H1 (cell line): ENCODE measurements at regions not wholly inside any gene's neighbourhood (a gene's known extent, or its start where the extent isn't known, plus 50 kb on each side); places are given as distances from the start of the nearest gene placed in this dataset.

Source experiments
- CTCF ChIA-PET: fragments of 300-600 bp; sonication (Branson Sonifier 250); formaldehyde crosslinking; loops from one replicate; lab custom pipeline; 2021; ENCODE audit not compliant: partially characterized antibody; lab: Charles Lee
- POLR2A ChIA-PET: fragments of 300-600 bp; sonication (Branson Sonifier 250); formaldehyde crosslinking; loops from one replicate; lab custom pipeline; 2021; ENCODE audit warnings: inconsistent platforms; ENCODE audit not compliant: partially characterized antibody; lab: Charles Lee
- DNase-seq, 2 experiments: peaks; one replicate each; pipeline versions ENCODE4 v3.0.0 to v3.0.0-alpha.2; 2010 to 2022; ENCODE audit warnings: low spot score in 2 of 2, low read depth in 1 of 2, mixed read lengths in 1 of 2
- FAIRE-seq: peaks from 2 replicates; lab custom pipeline; 2011; peaks lifted over from hg19 to GRCh38; lab: Jason Lieb, UNC
- H2AFZ ChIP-seq: 2 replicates; pipeline ENCODE4 v1.8.1; 2012; ENCODE audit warnings: low read length, inconsistent platforms
- H2AK5ac ChIP-seq: 2 replicates; pipeline ENCODE4 v1.6.1; 2013; ENCODE audit warnings: low read depth, low read length
- H2BK120ac ChIP-seq: replicated peaks from 2 replicates; pipeline ENCODE3; 2013; ENCODE audit warnings: low read depth, low read length, inconsistent platforms
- H2BK12ac ChIP-seq: 2 replicates; pipeline ENCODE4 v1.6.1; 2013; ENCODE audit warnings: low read depth, low read length
- H2BK15ac ChIP-seq: 2 replicates; pipeline ENCODE4 v1.6.1; 2013; ENCODE audit warnings: low read length
- H2BK20ac ChIP-seq: 2 replicates; pipeline ENCODE4 v1.6.1; 2013; ENCODE audit warnings: low read length
- H2BK5ac ChIP-seq: 2 replicates; pipeline ENCODE4 v1.6.1; 2013; ENCODE audit warnings: low read depth, low read length
- H3K14ac ChIP-seq: 2 replicates; pipeline ENCODE4 v1.6.1; 2013; ENCODE audit warnings: inconsistent platforms; ENCODE audit not compliant: insufficient read length
- H3K18ac ChIP-seq: 2 replicates; pipeline ENCODE4 v1.6.1; 2013; ENCODE audit warnings: low read length; ENCODE audit errors: extremely low read depth
- H3K23ac ChIP-seq: 2 replicates; pipeline ENCODE4 v1.6.1; 2013; ENCODE audit warnings: inconsistent platforms; ENCODE audit not compliant: insufficient read length
- H3K23me2 ChIP-seq: 2 replicates; pipeline ENCODE4 v1.6.1; 2013; ENCODE audit warnings: low read depth, low read length
- H3K27ac ChIP-seq: 2 replicates; pipeline ENCODE4 v1.6.1; 2011; ENCODE audit warnings: low read depth, low read length, inconsistent platforms
- H3K27me3 ChIP-seq, 4 experiments: replicated peaks in 1 of 4; 1 replicate in 1 of 4; 2 replicates in 3 of 4; pipeline versions ENCODE4 v1.6.1 to v1.8.1; 2011 to 2013; ENCODE audit warnings: low read length in 3 of 4, mild to moderate bottlenecking in 3 of 4, inconsistent platforms in 2 of 4, mixed read lengths in 2 of 4, moderate library complexity in 1 of 4; ENCODE audit not compliant: control insufficient read depth in 3 of 4, insufficient read depth in 3 of 4; ENCODE audit errors: extremely low read depth in 1 of 4
- H3K36me3 ChIP-seq, 4 experiments: 2 replicates each; pipeline versions ENCODE4 v1.6.1 to v1.8.1; 2011 to 2013; ENCODE audit warnings: mild to moderate bottlenecking in 4 of 4, low read length in 3 of 4, moderate library complexity in 2 of 4, control low read depth in 1 of 4, inconsistent platforms in 1 of 4; ENCODE audit not compliant: insufficient read depth in 4 of 4, control insufficient read depth in 2 of 4
- H3K4ac ChIP-seq: replicated peaks from 2 replicates; pipeline ENCODE3; 2013; ENCODE audit warnings: low read length, low read depth, mixed read lengths, inconsistent platforms; ENCODE audit not compliant: insufficient read length
- H3K4me1 ChIP-seq, 4 experiments: replicated peaks in 1 of 4; 1 replicate in 1 of 4; 2 replicates in 3 of 4; pipeline versions ENCODE4 v1.6.1 to v1.8.1; 2011 to 2013; ENCODE audit warnings: low read length in 3 of 4, inconsistent platforms in 2 of 4, mixed read lengths in 1 of 4; ENCODE audit not compliant: insufficient read depth in 4 of 4, control insufficient read depth in 3 of 4
- H3K4me2 ChIP-seq, 2 experiments: 2 replicates each; pipeline versions ENCODE4 v1.6.1 to v1.8.1; 2011 to 2013; ENCODE audit warnings: low read depth in 2 of 2, low read length in 2 of 2, control low read depth in 1 of 2, inconsistent platforms in 1 of 2, mild to moderate bottlenecking in 1 of 2; ENCODE audit not compliant: insufficient read depth in 1 of 2
- H3K4me3 ChIP-seq, 4 experiments: fragments of 200-600, 300-600 bp in 1 of 4; sonication (generic), shearing (Covaris generic), sonication (Bioruptor Twin) in 1 of 4; 2 replicates each; pipeline versions ENCODE4 v1.5.1 to v1.8.1; 2011 to 2016; ENCODE audit warnings: low read length in 4 of 4, low read depth in 3 of 4, control low read depth in 2 of 4, inconsistent platforms in 2 of 4, mild to moderate bottlenecking in 2 of 4, mixed read lengths in 1 of 4, moderate library complexity in 1 of 4; ENCODE audit not compliant: insufficient read depth in 2 of 4; ENCODE audit errors: extremely low read depth in 1 of 4
- H3K56ac ChIP-seq: replicated peaks from 2 replicates; pipeline ENCODE3; 2013; ENCODE audit warnings: low read depth, mild to moderate bottlenecking, mixed read lengths, low read length, inconsistent platforms; ENCODE audit not compliant: insufficient read length
- H3K79me1 ChIP-seq: 2 replicates; pipeline ENCODE4 v1.6.1; 2013; ENCODE audit warnings: low read depth, low read length, control low read depth
- H3K79me2 ChIP-seq, 2 experiments: 2 replicates each; pipeline versions ENCODE4 v1.6.1 to v1.8.1; 2012 to 2013; ENCODE audit warnings: low read length in 2 of 2, mild to moderate bottlenecking in 2 of 2, inconsistent platforms in 1 of 2; ENCODE audit not compliant: insufficient read depth in 2 of 2, control insufficient read depth in 1 of 2
- H3K9ac ChIP-seq, 4 experiments: replicated peaks in 1 of 4; 1 replicate in 1 of 4; 2 replicates in 3 of 4; pipeline versions ENCODE4 v1.6.1 to v1.8.1; 2011 to 2013; ENCODE audit warnings: low read depth in 3 of 4, low read length in 3 of 4, control low read depth in 2 of 4, mild to moderate bottlenecking in 2 of 4, moderate library complexity in 2 of 4, inconsistent platforms in 1 of 4; ENCODE audit errors: extremely low read depth in 1 of 4
- H3K9me3 ChIP-seq, 2 experiments: 2 replicates each; pipeline versions ENCODE4 v1.6.1 to v1.8.1; 2012 to 2013; ENCODE audit warnings: mild to moderate bottlenecking in 2 of 2, moderate library complexity in 2 of 2, control low read depth in 1 of 2, inconsistent platforms in 1 of 2, low read depth in 1 of 2, low read length in 1 of 2, mixed read lengths in 1 of 2; ENCODE audit not compliant: insufficient read depth in 2 of 2
- H4K20me1 ChIP-seq, 2 experiments: replicated peaks in 1 of 2; 2 replicates each; pipeline versions ENCODE3 to v1.8.1; 2011 to 2013; ENCODE audit warnings: inconsistent platforms in 2 of 2, low read length in 2 of 2, mild to moderate bottlenecking in 1 of 2; ENCODE audit not compliant: insufficient read depth in 2 of 2, control insufficient read depth in 1 of 2
- H4K5ac ChIP-seq: 2 replicates; pipeline ENCODE4 v1.6.1; 2013; ENCODE audit warnings: low read length, low read depth, mixed read lengths, inconsistent platforms; ENCODE audit not compliant: insufficient read length
- H4K8ac ChIP-seq: 2 replicates; pipeline ENCODE4 v1.8.0; 2013; ENCODE audit warnings: mild to moderate bottlenecking, moderate library complexity, low read length, inconsistent platforms; ENCODE audit not compliant: insufficient read depth; ENCODE audit errors: extremely low read depth
- H4K91ac ChIP-seq: replicated peaks from 2 replicates; pipeline ENCODE3; 2013; ENCODE audit warnings: low read length, mixed read lengths, inconsistent platforms; ENCODE audit not compliant: insufficient read length
- ASH2L ChIP-seq: fragments of 200-600, 300-600 bp; sonication (generic); IDR thresholded peaks from one replicate; pipeline ENCODE4 v1.7.1; 2017; ENCODE audit warnings: low read length
- CBX5 ChIP-seq: fragments of 300-800, 300-1000 bp; sonication (generic); IDR thresholded peaks from 2 replicates; pipeline ENCODE4 v1.7.1; 2016; ENCODE audit warnings: antibody characterized with exemption, low read length, low read depth
- CBX8 ChIP-seq: fragments of 300-800, 300-1000 bp; sonication (generic); IDR thresholded peaks from 2 replicates; pipeline ENCODE4 v1.7.1; 2016; ENCODE audit warnings: low read depth, low read length, borderline replicate concordance
- CTBP2 ChIP-seq: IDR thresholded peaks from 2 replicates; pipeline ENCODE4 v1.7.0; 2011; ENCODE audit warnings: borderline replicate concordance, mild to moderate bottlenecking, moderate library complexity, mixed read lengths, low read length; ENCODE audit not compliant: insufficient read depth, insufficient read length
- GABPA ChIP-seq: IDR thresholded peaks from 2 replicates; pipeline ENCODE4 v1.6.1; 2011; ENCODE audit warnings: mild to moderate bottlenecking, low read length, moderate library complexity, borderline replicate concordance; ENCODE audit not compliant: insufficient read depth
- KDM1A ChIP-seq: fragments of 200-600, 300-600 bp; sonication (generic); IDR thresholded peaks from 2 replicates; pipeline ENCODE4 v1.7.1; 2016; ENCODE audit warnings: mild to moderate bottlenecking, low read length, borderline replicate concordance
- KDM5A ChIP-seq: fragments of 200-600 bp; IDR thresholded peaks from 2 replicates; pipeline ENCODE4 v1.7.1; 2012; ENCODE audit warnings: mild to moderate bottlenecking, low read length, inconsistent platforms, mixed read lengths
- NANOG ChIP-seq: IDR thresholded peaks from 2 replicates; pipeline ENCODE4 v1.6.1; 2011; ENCODE audit warnings: low read length, low read depth, mild to moderate bottlenecking, inconsistent platforms; ENCODE audit not compliant: insufficient read depth, poor library complexity, severe bottlenecking
- NRF1 ChIP-seq: IDR thresholded peaks from 2 replicates; pipeline ENCODE4 v1.6.1; 2011; ENCODE audit warnings: mild to moderate bottlenecking, low read depth, low read length, improper control_type of control experiment
- SP1 ChIP-seq: IDR thresholded peaks from 2 replicates; pipeline ENCODE4 v1.6.1; 2011; ENCODE audit warnings: low read depth, low read length
- SRF ChIP-seq: IDR thresholded peaks from 2 replicates; pipeline ENCODE4 v1.6.1; 2011; ENCODE audit warnings: mild to moderate bottlenecking, low read depth, low read length, moderate library complexity
- SUZ12 ChIP-seq: fragments of 200-600 bp; sonication (generic); IDR thresholded peaks from 2 replicates; pipeline ENCODE4 v1.6.1; 2012; ENCODE audit warnings: mild to moderate bottlenecking, inconsistent platforms, low read length, moderate library complexity, mixed read lengths
- TAF7 ChIP-seq: optimal IDR thresholded peaks from 2 replicates; pipeline ENCODE3; 2011; ENCODE audit warnings: low read depth, mild to moderate bottlenecking, inconsistent platforms, low read length, moderate library complexity, borderline replicate concordance
- TCF12 ChIP-seq: IDR thresholded peaks from 2 replicates; pipeline ENCODE4 v1.6.1; 2011; ENCODE audit warnings: low read depth, mild to moderate bottlenecking, low read length
- WGBS, 2 experiments: shearing (Covaris generic) in 1 of 2; methylation state at CpG; one replicate each; pipeline versions ENCODE4 v1.1.6 to v1.1.7; 2013 to 2015; ENCODE audit warnings: low lambda C conversion rate in 2 of 2, mixed read lengths in 2 of 2, inconsistent platforms in 1 of 2, low coverage in 1 of 2, missing lambda C conversion rate in 1 of 2; ENCODE audit not compliant: insufficient replicate concordance in 2 of 2, insufficient coverage in 1 of 2, insufficient read length in 1 of 2; ENCODE audit errors: extremely low coverage in 1 of 2, missing lambda C conversion rate in 1 of 2; 5-methylcytosine and 5-hydroxymethylcytosine counted together

- Histone ChIP-seq H3K27me3 (no peaks in the 10 kb centered on the region), H3K56ac (no peak overlapping the region), H2BK15ac (no peak overlapping the region), H4K91ac (no peak overlapping the region), H3K4ac (no peak overlapping the region), H3K4me3 (no peak overlapping the region), H4K20me1 (no peaks in the 10 kb centered on the region), H2BK120ac (no peak overlapping the region), H3K18ac (no peak overlapping the region), H3K79me1 (no peaks in the 10 kb centered on the region), H2AFZ (peak overlapping the region; percentile 84), H3K79me2 (no peaks in the 10 kb centered on the region), H3K4me1 (peaks cover 0 to 4% (median 0%) of the 10 kb centered on the region in 4 experiments; a peak in 1 of 7 replicates), H2AK5ac (no peak overlapping the region), H2BK20ac (no peak overlapping the region), H3K23ac (no peak overlapping the region), H3K4me2 (no peak overlapping the region; a peak in 1 of 4 replicates), H4K8ac (no peak overlapping the region), H3K23me2 (no peaks in the 10 kb centered on the region), H2BK12ac (no peak overlapping the region), H3K9ac (no peak overlapping the region), H2BK5ac (no peak overlapping the region), H3K36me3 (no peaks in the 10 kb centered on the region), H3K14ac (no peak overlapping the region), H4K5ac (no peak overlapping the region), H3K9me3 (no peaks in the 10 kb centered on the region)
- 64% methylated on average over 1 of the region's 1 CpG; no CpG with 5 or more reads in 1 of the 2 experiments for WGBS, 2 experiments
- ChIA-PET POLR2A (interaction anchor here (1.0 kb wide), 1 partner anchor 10 kb away, joined by 3 read pairs; no protein-coding TSS in a partner anchor), CTCF (interaction anchor here (1.4 to 2.1 kb wide), 4 partner anchors 9 to 36 kb away, joined by 3 to 7 read pairs (median 3); no protein-coding TSS in a partner anchor)
- FAIRE-seq (no peak), DNase-seq (no peak)
- TF ChIP-seq GABPA = no peak
- no peak for TF ChIP-seq KDM1A
- no peak for TF ChIP-seq CBX8
- TF ChIP-seq NRF1 = no peak
- no peak for TF ChIP-seq ASH2L
- TF ChIP-seq SUZ12 = no peak
- TF ChIP-seq TCF12 = no peak
- TF ChIP-seq SP1 = no peak
- no peak for TF ChIP-seq NANOG
- TF ChIP-seq CBX5 = no peak
- no peak for TF ChIP-seq TAF7
- no peak for TF ChIP-seq SRF
- TF ChIP-seq KDM5A = no peak
- TF ChIP-seq CTBP2 = no peak
- TF ChIP-seq, all 59 proteins: peak for 0
- no peak overlapping the region for H3K27ac ChIP-seq
These were observed 193.6 kb downstream of the SLC39A8 start for GRCh38 chr4:102151696-102152095.
